ENCODE measurements at regions not wholly inside any gene's neighbourhood (a gene's known extent, or its start where the extent isn't known, plus 50 kb on each side); places are given as distances from the start of the nearest gene placed in this dataset.

DNA sequence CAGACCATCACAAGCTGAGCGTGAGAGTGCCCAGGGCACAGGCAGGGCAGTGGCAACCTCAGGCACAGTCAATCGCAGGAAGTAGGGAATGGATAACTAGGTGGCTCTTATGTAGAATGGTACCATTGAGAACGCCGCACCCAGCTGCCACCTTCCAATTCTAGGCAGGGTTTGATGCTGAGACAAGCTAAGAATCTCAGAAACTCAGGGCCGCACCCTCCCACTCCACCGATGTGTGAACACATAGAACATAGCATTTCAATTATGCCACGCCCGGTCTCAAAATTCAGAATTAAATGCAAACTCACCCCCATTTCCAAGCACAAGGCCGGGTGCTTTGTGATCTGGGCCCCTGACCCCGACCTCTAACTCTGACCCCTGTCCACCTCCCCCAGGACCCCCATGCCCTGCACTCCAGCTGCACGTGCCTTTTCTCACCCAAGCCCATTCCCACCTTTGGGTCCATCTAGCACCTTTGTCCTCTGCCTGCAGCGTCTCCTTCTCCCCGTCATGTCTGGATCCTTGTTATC lies 178.4 kb downstream of the C16orf95 start:
- TF ChIP-seq Cebpa-rat (IDR thresholded peaks at IDR 0.05) = no peak
- H3K4me1 ChIP-seq = no peaks in the 10 kb centered on the region
- no peak overlapping the region for H3K27ac ChIP-seq
- H3K27me3 ChIP-seq = no peaks in the 10 kb centered on the region
- no peak overlapping the region for H3K4me2 ChIP-seq
- no peaks in the 10 kb centered on the region for H4K20me1 ChIP-seq
- no peak overlapping the region for H3K9ac ChIP-seq
- H3K4me3 ChIP-seq = no peak overlapping the region
- no peaks in the 10 kb centered on the region; the same call in 1 of the 2 replicates for H3K9me3 ChIP-seq
- H3K36me3 ChIP-seq = no peaks in the 10 kb centered on the region

DNA sequence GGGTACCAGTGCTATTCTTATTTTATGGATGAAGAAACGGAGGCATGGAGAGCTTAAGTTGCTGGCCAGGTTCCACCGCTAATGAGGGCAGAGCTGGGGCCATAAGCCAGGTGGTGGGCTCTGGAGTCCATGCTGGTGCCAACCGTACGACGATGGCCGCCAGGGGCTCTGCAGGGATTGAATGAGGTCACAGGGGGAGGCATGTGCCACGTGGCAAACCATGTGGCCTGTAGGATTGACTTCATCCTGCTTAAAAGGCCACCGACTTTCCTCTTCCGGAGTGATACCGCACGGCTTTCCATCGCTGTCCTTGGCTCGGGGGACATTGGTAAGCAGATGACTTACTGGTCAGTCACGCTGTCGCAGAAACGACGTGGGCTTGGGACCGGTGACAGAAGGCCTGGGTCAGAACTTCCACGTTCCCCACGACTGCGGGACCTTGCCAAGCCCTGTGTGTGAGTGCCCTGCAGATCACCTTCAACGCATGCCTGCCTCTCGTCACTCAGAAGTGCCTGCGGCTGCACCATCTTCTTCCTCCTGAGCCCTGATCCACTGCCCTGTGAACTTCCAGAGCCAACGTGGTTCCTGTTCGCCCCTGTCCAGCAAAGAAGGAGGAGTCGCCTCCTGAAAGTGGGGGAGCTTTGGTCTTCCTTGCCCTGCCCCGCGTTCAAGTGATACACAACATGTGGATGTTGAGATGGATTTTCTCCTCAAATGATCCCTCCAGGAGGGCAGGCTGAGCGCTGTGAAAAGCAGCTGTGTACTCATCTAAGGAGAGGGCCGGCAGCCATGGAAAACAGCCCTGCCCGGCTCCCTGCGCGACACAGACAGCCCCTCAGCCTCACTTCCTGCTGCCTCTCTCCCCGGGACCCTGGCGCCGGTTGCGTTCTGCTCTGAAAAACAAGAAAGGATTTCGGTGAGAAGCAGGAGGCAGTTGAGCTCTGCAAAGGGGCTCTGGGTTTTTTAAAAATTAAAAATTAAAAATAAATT lies 176.7 kb downstream of the C16orf95 start:
- no peak for TF ChIP-seq Cebpa-rat (IDR thresholded peaks at IDR 0.05)
- Histone ChIP-seq H3K4me3 (no peak overlapping the region), H3K27ac (no peak overlapping the region)

GRCh38 chr16:87141402-87141801 lies 175.8 kb downstream of the C16orf95 start:
- no peaks in the 10 kb centered on the region for H3K36me3 ChIP-seq
- no peak overlapping the region for H3K4me3 ChIP-seq
- H3K4me1 ChIP-seq = no peaks in the 10 kb centered on the region
- no peak overlapping the region for H3K9ac ChIP-seq
- H3K9me3 ChIP-seq = no peaks in the 10 kb centered on the region; the same call in 1 of the 2 replicates
- no peak for TF ChIP-seq Cebpa-rat (IDR thresholded peaks at IDR 0.05)
- no peaks in the 10 kb centered on the region for H3K27me3 ChIP-seq
- no peak overlapping the region for H3K4me2 ChIP-seq
- no peak overlapping the region for H3K27ac ChIP-seq
- H4K20me1 ChIP-seq = no peaks in the 10 kb centered on the region

More for the DNA sequence above, 176.7 kb downstream of the C16orf95 start:
- Histone ChIP-seq H4K20me1 (no peaks in the 10 kb centered on the region), H3K9ac (no peak overlapping the region), H3K4me1 (no peaks in the 10 kb centered on the region), H3K4me2 (no peak overlapping the region), H3K36me3 (no peaks in the 10 kb centered on the region), H3K27me3 (no peaks in the 10 kb centered on the region), H3K9me3 (no peaks in the 10 kb centered on the region; the same call in 1 of the 2 replicates)

DNA sequence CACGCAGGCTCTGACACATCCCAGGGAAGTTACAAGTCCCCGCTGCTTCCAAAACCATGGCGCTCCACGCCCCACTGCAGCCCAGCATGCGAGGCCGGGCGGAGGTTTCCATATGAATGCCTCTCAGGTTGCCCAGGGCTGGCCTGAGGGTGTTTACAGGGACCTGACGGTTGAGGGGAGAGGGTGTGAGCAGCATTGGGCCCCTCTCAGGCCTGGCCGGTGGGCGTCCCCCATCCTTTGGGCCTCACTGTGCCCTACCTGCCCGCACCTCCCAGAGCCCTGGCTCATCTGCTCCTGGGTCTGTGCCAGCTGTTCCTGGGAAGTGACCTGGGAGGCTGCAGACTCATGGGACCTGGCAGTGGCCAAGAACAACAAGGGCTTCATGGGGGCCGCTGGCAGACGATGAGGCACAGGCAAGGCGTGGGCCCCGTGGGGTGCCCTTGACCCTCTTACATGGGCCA lies 173.5 kb downstream of the C16orf95 start:
- Histone ChIP-seq H3K9ac (no peak overlapping the region), H3K4me1 (no peaks in the 10 kb centered on the region), H3K4me2 (no peak overlapping the region), H3K27me3 (no peaks in the 10 kb centered on the region), H3K36me3 (no peaks in the 10 kb centered on the region), H4K20me1 (no peaks in the 10 kb centered on the region), H3K27ac (no peak overlapping the region), H3K9me3 (no peaks in the 10 kb centered on the region), H3K4me3 (no peak overlapping the region)
- TF ChIP-seq Cebpa-rat (IDR thresholded peaks at IDR 0.05) = no peak

GRCh38 chr16:87144232-87144631 lies 173.0 kb downstream of the C16orf95 start:
- H3K27ac ChIP-seq = no peak overlapping the region
- no peak overlapping the region for H3K4me3 ChIP-seq
- H3K36me3 ChIP-seq = no peaks in the 10 kb centered on the region
- TF ChIP-seq Cebpa-rat (IDR thresholded peaks at IDR 0.05) = no peak
- peaks cover 2% of the 10 kb centered on the region; the same call in 1 of the 2 replicates for H3K9me3 ChIP-seq
- H3K4me1 ChIP-seq = no peaks in the 10 kb centered on the region
- no peak overlapping the region for H3K4me2 ChIP-seq
- H4K20me1 ChIP-seq = no peaks in the 10 kb centered on the region
- no peak overlapping the region for H3K9ac ChIP-seq
- H3K27me3 ChIP-seq = no peaks in the 10 kb centered on the region

GRCh38 chr16:87145181-87146176 lies 171.7 kb downstream of the C16orf95 start:
- H3K9me3 ChIP-seq = peaks cover 14% of the 10 kb centered on the region
- TF ChIP-seq Cebpa-rat (IDR thresholded peaks at IDR 0.05) = no peak
- no peaks in the 10 kb centered on the region for H4K20me1 ChIP-seq
- H3K27me3 ChIP-seq = no peaks in the 10 kb centered on the region
- no peak overlapping the region for H3K4me2 ChIP-seq
- H3K4me3 ChIP-seq = no peak overlapping the region
- H3K27ac ChIP-seq = no peak overlapping the region
- H3K4me1 ChIP-seq = no peaks in the 10 kb centered on the region
- no peak overlapping the region for H3K9ac ChIP-seq
- H3K36me3 ChIP-seq = no peaks in the 10 kb centered on the region

DNA sequence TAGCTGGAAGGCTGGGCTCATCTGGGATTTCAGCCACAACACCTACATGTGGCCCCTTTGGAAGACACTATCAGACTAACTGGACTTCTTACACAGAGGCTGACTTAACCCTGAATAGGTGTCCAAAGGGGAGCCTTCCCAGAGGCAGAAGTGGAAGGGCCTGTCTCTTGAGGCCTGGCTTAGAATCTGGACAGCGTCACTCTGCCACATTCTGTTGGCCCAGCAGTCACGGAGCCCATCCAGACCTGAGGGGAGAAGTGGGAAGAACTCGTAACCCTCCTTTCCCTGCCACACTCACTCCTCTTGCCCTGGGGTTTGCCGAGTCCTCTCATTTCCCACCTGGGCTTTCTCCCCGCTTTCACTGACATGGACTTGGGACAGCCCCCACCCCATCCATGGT lies 170.5 kb downstream of the C16orf95 start:
- Histone ChIP-seq H3K4me2 (no peak overlapping the region), H3K27ac (no peak overlapping the region), H3K9ac (no peak overlapping the region), H3K27me3 (no peaks in the 10 kb centered on the region), H3K4me3 (no peak overlapping the region), H3K9me3 (peaks cover 23% of the 10 kb centered on the region), H3K4me1 (no peaks in the 10 kb centered on the region), H3K36me3 (no peaks in the 10 kb centered on the region), H4K20me1 (no peaks in the 10 kb centered on the region)
- no peak for TF ChIP-seq Cebpa-rat (IDR thresholded peaks at IDR 0.05)

GRCh38 chr16:87149051-87149450 lies 168.1 kb downstream of the C16orf95 start:
- H3K27ac ChIP-seq = no peak overlapping the region
- no peak overlapping the region for H3K4me3 ChIP-seq
- peaks cover 45% of the 10 kb centered on the region for H3K9me3 ChIP-seq
- no peaks in the 10 kb centered on the region for H3K27me3 ChIP-seq
- no peak for TF ChIP-seq Cebpa-rat (IDR thresholded peaks at IDR 0.05)
- H3K36me3 ChIP-seq = no peaks in the 10 kb centered on the region
- peaks cover 16% of the 10 kb centered on the region for H3K4me1 ChIP-seq
- H3K9ac ChIP-seq = no peak overlapping the region
- H4K20me1 ChIP-seq = no peaks in the 10 kb centered on the region
- no peak overlapping the region for H3K4me2 ChIP-seq

- Histone ChIP-seq H3K9ac (no peak overlapping the region), H3K4me1 (peaks cover 16% of the 10 kb centered on the region), H3K27ac (no peak overlapping the region), H3K9me3 (peaks cover 45% of the 10 kb centered on the region), H3K27me3 (no peaks in the 10 kb centered on the region), H4K20me1 (no peaks in the 10 kb centered on the region), H3K4me3 (no peak overlapping the region), H3K36me3 (no peaks in the 10 kb centered on the region), H3K4me2 (no peak overlapping the region)
- TF ChIP-seq Cebpa-rat (IDR thresholded peaks at IDR 0.05) = no peak
These were observed 166.9 kb downstream of the C16orf95 start for GRCh38 chr16:87150262-87150661.

Measured in BLaER1 (cell line).